Tibial nerve (tissue), 4 donors: ENCODE measurements at regions not wholly inside any gene's neighbourhood (a gene's known extent, or its start where the extent isn't known, plus 50 kb on each side); places are given as distances from the start of the nearest gene placed in this dataset.

ENCODE experiments used
- DNase-seq, 2 donors: peaks; one replicate each; pipeline ENCODE4 v3.0.0-alpha.2; 2019; ENCODE audit warnings: low spot score in 2 of 2
- H3K27ac ChIP-seq, 4 donors: fragments of 200-600 bp; sonication (generic) in 3 of 4; one replicate each; pipeline ENCODE4 v1.5.1; 2017 to 2019; ENCODE audit warnings: mild to moderate bottlenecking in 1 of 4
- H3K27me3 ChIP-seq, 2 donors: fragments of 200-600 bp; sonication (generic) in 1 of 2; one replicate each; pipeline versions ENCODE4 v1.5.1 to v1.6.0; 2017 to 2019
- H3K36me3 ChIP-seq, 3 donors: fragments of 200-600 bp; sonication (generic); one replicate each; pipeline ENCODE4 v1.5.1; 2018 to 2019
- H3K4me1 ChIP-seq, 4 donors: fragments of 200-600 bp; sonication (generic) in 3 of 4; one replicate each; pipeline ENCODE4 v1.5.1; 2017 to 2019
- H3K4me3 ChIP-seq, 4 donors: fragments of 200-600 bp; sonication (generic) in 3 of 4; one replicate each; pipeline ENCODE4 v1.5.1; 2017 to 2019; ENCODE audit warnings: mild to moderate bottlenecking in 1 of 4, moderate library complexity in 1 of 4
- H3K9me3 ChIP-seq, 4 donors: fragments of 200-600 bp; sonication (generic) in 3 of 4; one replicate each; pipeline ENCODE4 v1.5.1; 2017 to 2019
- EP300 ChIP-seq, 2 donors: sonication (generic); formaldehyde crosslinking; IDR thresholded peaks; one replicate each; pipeline ENCODE4 v1.6.1; 2017; ENCODE audit warnings: antibody characterized with exemption in 2 of 2, mild to moderate bottlenecking in 1 of 2
- POLR2A ChIP-seq, 2 donors: fragments of 450-650 bp; IDR thresholded peaks; one replicate each; pipeline ENCODE4 v1.6.1; 2017; ENCODE audit warnings: antibody characterized with exemption in 2 of 2, mild to moderate bottlenecking in 2 of 2, moderate library complexity in 2 of 2
- WGBS, 2 donors: methylation state at CpG; one replicate each; pipeline ENCODE4 v1.1.5; 2018; 5-methylcytosine and 5-hydroxymethylcytosine counted together
- TF ChIP-seq, protein P1 (sequence below), 5 experiments: fragments of 200-600 bp in 3 of 5; fragments of 450-650 bp in 2 of 5; sonication (generic) in 3 of 5; IDR thresholded peaks; one replicate each; pipeline ENCODE4 v1.5.1; 2016 to 2019; ENCODE audit warnings: antibody characterized with exemption in 5 of 5, mild to moderate bottlenecking in 3 of 5, moderate library complexity in 2 of 5

DNA sequence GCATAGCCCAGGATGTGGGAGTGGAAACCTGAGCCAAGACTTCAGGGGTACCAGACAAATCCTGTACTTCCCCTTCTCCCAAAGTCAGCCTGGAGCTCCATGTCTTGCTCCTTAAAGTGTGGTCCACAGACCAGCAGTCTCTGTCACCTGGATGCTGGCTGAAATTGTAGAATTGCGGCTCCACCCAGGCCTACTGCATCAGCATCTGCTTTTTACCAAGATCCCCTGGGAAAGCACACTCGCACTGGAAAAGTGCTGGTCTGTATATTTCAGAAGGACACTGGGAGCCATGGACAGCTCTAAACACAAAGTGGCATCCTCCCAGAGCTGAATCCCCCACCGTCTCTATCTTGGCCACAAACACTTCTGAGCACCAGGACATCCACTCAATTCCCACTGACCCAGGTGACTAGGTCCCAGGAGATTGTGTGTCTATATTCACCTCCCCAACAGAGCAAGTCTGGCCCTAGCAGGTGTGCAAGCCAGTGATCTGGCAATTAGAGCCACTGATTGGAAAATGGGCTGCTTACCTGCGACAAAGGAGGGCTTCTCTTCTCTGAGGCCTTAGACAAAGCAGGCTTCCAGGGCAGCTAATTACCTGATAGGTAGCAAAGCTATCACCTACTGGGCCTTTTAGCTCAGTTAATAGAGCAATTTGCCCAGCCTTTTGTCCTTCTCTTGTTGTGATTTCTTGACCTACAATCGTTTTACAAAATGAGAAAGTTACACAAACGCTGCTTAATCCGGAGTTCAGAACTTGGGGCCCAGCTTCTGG is 443.3 kb downstream of the MN1 start:
- DNase-seq: no peak
- WGBS, 2 donors: 65 to 76% methylated on average over 7 of the region's 7 CpGs
- TF ChIP-seq, protein P1, sequence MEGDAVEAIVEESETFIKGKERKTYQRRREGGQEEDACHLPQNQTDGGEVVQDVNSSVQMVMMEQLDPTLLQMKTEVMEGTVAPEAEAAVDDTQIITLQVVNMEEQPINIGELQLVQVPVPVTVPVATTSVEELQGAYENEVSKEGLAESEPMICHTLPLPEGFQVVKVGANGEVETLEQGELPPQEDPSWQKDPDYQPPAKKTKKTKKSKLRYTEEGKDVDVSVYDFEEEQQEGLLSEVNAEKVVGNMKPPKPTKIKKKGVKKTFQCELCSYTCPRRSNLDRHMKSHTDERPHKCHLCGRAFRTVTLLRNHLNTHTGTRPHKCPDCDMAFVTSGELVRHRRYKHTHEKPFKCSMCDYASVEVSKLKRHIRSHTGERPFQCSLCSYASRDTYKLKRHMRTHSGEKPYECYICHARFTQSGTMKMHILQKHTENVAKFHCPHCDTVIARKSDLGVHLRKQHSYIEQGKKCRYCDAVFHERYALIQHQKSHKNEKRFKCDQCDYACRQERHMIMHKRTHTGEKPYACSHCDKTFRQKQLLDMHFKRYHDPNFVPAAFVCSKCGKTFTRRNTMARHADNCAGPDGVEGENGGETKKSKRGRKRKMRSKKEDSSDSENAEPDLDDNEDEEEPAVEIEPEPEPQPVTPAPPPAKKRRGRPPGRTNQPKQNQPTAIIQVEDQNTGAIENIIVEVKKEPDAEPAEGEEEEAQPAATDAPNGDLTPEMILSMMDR (IDR thresholded peaks at IDR 0.05): no peak
- TF ChIP-seq POLR2A (IDR thresholded peaks at IDR 0.05) (no peak), EP300 (IDR thresholded peaks at IDR 0.05) (no peak)

DNA sequence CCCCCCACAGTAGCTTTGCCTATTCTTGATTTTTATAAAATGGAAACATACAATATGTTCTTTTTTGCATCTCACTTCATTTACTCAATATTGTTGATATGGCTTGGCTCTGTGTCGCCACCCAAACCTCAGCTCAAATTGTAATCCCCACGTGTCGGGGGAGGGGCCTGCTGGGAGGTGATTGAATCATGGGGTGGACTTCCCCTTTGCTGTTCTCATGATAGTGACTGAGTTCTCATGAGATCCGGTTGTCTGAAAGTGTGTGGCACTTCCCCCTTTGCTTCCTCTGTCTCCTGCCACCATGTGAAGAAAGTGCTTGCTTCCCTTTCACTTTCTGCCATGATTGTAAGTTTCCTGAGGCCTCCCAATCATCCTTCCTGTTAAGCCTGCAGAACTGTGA is 431.3 kb downstream of the MN1 start:
- WGBS, 2 donors: 53 to 65% methylated on average over 4 of the region's 4 CpGs
- peaks cover 0 to 4% (median 0%) of the 10 kb centered on the region in 4 donors for H3K9me3 ChIP-seq
- no peak for DNase-seq
- H3K36me3 ChIP-seq: no peaks in the 10 kb centered on the region
- H3K27me3 ChIP-seq: no peaks in the 10 kb centered on the region
- no peak overlapping the region for H3K4me3 ChIP-seq
- no peak for TF ChIP-seq EP300 (IDR thresholded peaks at IDR 0.05)
- no peak for TF ChIP-seq POLR2A (IDR thresholded peaks at IDR 0.05)
- TF ChIP-seq, protein P1 (IDR thresholded peaks at IDR 0.05): no peak
- no peaks in the 10 kb centered on the region for H3K4me1 ChIP-seq
- H3K27ac ChIP-seq: no peak overlapping the region

More for the DNA sequence above, 443.3 kb downstream of the MN1 start:
- Histone ChIP-seq H3K4me1 (no peaks in the 10 kb centered on the region), H3K27me3 (no peaks in the 10 kb centered on the region), H3K27ac (no peak overlapping the region), H3K36me3 (no peaks in the 10 kb centered on the region), H3K4me3 (no peak overlapping the region), H3K9me3 (peaks cover 0 to 36% (median 2%) of the 10 kb centered on the region in 4 donors)

DNA sequence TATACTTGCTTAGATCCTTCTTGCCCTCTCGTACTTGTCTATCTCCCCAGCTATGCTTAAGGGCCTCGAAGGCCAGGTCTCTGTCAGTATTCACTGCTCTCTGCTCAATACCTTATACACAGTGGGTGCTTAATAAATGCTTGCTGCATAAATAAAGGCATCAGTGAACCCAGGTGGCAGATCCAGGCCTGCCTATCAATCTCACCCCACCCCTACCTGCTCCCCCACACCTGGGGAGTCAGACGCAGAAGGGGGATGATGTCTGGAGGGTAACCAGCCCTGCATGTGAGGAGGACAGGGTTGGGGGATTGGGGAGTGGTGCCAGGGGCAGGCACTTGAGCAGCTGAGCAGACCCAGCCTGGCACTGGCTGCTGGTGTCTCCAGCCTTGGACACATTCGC is 430.6 kb downstream of the MN1 start:
- TF ChIP-seq POLR2A (IDR thresholded peaks at IDR 0.05): no peak
- no peak for TF ChIP-seq EP300 (IDR thresholded peaks at IDR 0.05)
- TF ChIP-seq, protein P1 (IDR thresholded peaks at IDR 0.05): no peak
- Histone ChIP-seq H3K36me3 (no peaks in the 10 kb centered on the region), H3K9me3 (peaks cover 0 to 4% (median 0%) of the 10 kb centered on the region in 4 donors), H3K27me3 (no peaks in the 10 kb centered on the region), H3K27ac (no peak overlapping the region), H3K4me3 (no peak overlapping the region), H3K4me1 (no peaks in the 10 kb centered on the region)
- 97 to 98% methylated on average over 4 of the region's 4 CpGs for WGBS, 2 donors
- DNase-seq: no peak

- Histone ChIP-seq H3K4me3 (no peak overlapping the region), H3K36me3 (no peaks in the 10 kb centered on the region), H3K9me3 (peaks cover 0 to 4% (median 0%) of the 10 kb centered on the region in 4 donors), H3K4me1 (no peaks in the 10 kb centered on the region), H3K27me3 (no peaks in the 10 kb centered on the region), H3K27ac (no peak overlapping the region)
- TF ChIP-seq POLR2A (IDR thresholded peaks at IDR 0.05): no peak
- TF ChIP-seq, protein P1 (IDR thresholded peaks at IDR 0.05): no peak
- DNase-seq: no peak
These were observed 429.2 kb downstream of the MN1 start for GRCh38 chr22:27372364-27372763.

- Histone ChIP-seq H3K4me1 (no peaks in the 10 kb centered on the region), H3K27ac (no peak overlapping the region), H3K36me3 (no peaks in the 10 kb centered on the region), H3K4me3 (no peak overlapping the region), H3K27me3 (no peaks in the 10 kb centered on the region), H3K9me3 (peaks cover 0 to 4% (median 0%) of the 10 kb centered on the region in 4 donors)
- WGBS, 2 donors: 68 to 71% methylated on average over 4 to 10 of the region's 10 CpGs
- TF ChIP-seq, protein P1 (IDR thresholded peaks at IDR 0.05): no peak
- TF ChIP-seq EP300 (IDR thresholded peaks at IDR 0.05): no peak
- TF ChIP-seq POLR2A (IDR thresholded peaks at IDR 0.05): no peak
- no peak for DNase-seq
These were observed 428.4 kb downstream of the MN1 start for GRCh38 chr22:27372969-27373670.
